Panc1 (cell line): ENCODE measurements at regions not wholly inside any gene's neighbourhood (a gene's known extent, or its start where the extent isn't known, plus 50 kb on each side); places are given as distances from the start of the nearest gene placed in this dataset.

Source experiments
- POLR2AphosphoS5 ChIP-seq: IDR thresholded peaks from 2 replicates; pipeline ENCODE4 v1.6.1; 2012; ENCODE audit warnings: mild to moderate bottlenecking, low read depth, low read length, moderate library complexity
- TF ChIP-seq, protein P1 (sequence below): fragments of 450-650 bp; IDR thresholded peaks from 2 replicates; pipeline ENCODE4 v1.5.1; 2017; ENCODE audit warnings: mild to moderate bottlenecking

DNA sequence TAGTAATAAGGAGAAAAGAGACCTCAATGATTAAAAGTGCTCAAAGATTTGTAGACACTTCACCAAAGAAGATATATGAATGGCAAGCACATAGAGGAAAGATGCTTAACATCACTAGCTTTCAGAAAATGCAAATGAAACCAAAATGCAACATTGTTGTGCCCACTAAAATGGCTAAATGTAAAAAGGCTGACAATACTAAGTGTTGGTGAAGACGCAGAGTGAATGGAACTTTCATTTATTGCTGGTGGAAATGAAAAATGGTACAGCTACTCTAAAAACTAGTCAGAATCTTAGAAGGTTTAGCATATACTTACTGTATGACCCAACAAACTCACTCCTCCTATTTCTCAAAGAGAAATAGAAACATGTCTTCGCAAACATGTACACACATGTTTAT is 212.9 kb upstream of the PITRM1 start:
- TF ChIP-seq, protein P1, sequence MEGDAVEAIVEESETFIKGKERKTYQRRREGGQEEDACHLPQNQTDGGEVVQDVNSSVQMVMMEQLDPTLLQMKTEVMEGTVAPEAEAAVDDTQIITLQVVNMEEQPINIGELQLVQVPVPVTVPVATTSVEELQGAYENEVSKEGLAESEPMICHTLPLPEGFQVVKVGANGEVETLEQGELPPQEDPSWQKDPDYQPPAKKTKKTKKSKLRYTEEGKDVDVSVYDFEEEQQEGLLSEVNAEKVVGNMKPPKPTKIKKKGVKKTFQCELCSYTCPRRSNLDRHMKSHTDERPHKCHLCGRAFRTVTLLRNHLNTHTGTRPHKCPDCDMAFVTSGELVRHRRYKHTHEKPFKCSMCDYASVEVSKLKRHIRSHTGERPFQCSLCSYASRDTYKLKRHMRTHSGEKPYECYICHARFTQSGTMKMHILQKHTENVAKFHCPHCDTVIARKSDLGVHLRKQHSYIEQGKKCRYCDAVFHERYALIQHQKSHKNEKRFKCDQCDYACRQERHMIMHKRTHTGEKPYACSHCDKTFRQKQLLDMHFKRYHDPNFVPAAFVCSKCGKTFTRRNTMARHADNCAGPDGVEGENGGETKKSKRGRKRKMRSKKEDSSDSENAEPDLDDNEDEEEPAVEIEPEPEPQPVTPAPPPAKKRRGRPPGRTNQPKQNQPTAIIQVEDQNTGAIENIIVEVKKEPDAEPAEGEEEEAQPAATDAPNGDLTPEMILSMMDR: no peak
- TF ChIP-seq POLR2AphosphoS5: no peak
